Upper lobe of right lung (tissue), 1 donor: ENCODE measurements at regions not wholly inside any gene's neighbourhood (a gene's known extent, or its start where the extent isn't known, plus 50 kb on each side); places are given as distances from the start of the nearest gene placed in this dataset.

Experiments used
- ATAC-seq: fragments of 200-7000 bp; cut with Tn5 transposase; one replicate; pipeline ENCODE4 v1.9.1; 2020; ENCODE audit warnings: mild to moderate bottlenecking, moderate library complexity
- DNase-seq: peaks from one replicate; pipeline ENCODE4 v3.0.0-alpha.2; 2020
- H3K27ac ChIP-seq: fragments of 200-600 bp; one replicate; pipeline ENCODE4 v1.8.0; 2022
- H3K27me3 ChIP-seq: fragments of 200-600 bp; one replicate; pipeline ENCODE4 v1.8.0; 2022; ENCODE audit warnings: mild to moderate bottlenecking
- H3K36me3 ChIP-seq: fragments of 200-600 bp; one replicate; pipeline ENCODE4 v1.8.0; 2022
- H3K4me1 ChIP-seq: fragments of 200-600 bp; one replicate; pipeline ENCODE4 v1.8.0; 2022
- H3K4me3 ChIP-seq: fragments of 200-600 bp; one replicate; pipeline ENCODE4 v1.8.0; 2022; ENCODE audit warnings: mild to moderate bottlenecking
- H3K9me3 ChIP-seq: fragments of 200-600 bp; one replicate; pipeline ENCODE4 v1.8.0; 2022
- CTCF ChIP-seq: fragments of 200-600 bp; IDR thresholded peaks from one replicate; pipeline ENCODE4 v1.8.0; 2022; ENCODE audit warnings: antibody characterized with exemption
- intact Hi-C: fragments of 100-400 bp; cut with DNase I; formaldehyde crosslinking; loops from one replicate; pipeline ENCODE4 v1.11.0; 2022
- donor health status: DM: no; HTN: yes; CAD: no; lungs with severe emphysema.

- TF ChIP-seq CTCF, result no peak
- intact Hi-C loops, result no loop called here
- no peaks in the 10 kb centered on the region for H3K36me3 ChIP-seq
- DNase-seq (no peak), ATAC-seq (no peak)
- H3K27me3 ChIP-seq, result no peaks in the 10 kb centered on the region
- no peaks in the 10 kb centered on the region for H3K9me3 ChIP-seq
- H3K4me3 ChIP-seq, result no peak overlapping the region
- no peak overlapping the region for H3K27ac ChIP-seq
- H3K4me1 ChIP-seq, result no peaks in the 10 kb centered on the region
These were observed 902.3 kb upstream of the CITED2 start for GRCh38 chr6:140276719-140277118.

- intact Hi-C loops, result no loop called here
- DNase-seq (no peak), ATAC-seq (no peak)
- Histone ChIP-seq H3K27me3 (no peaks in the 10 kb centered on the region), H3K4me1 (no peaks in the 10 kb centered on the region), H3K36me3 (no peaks in the 10 kb centered on the region), H3K27ac (no peak overlapping the region), H3K4me3 (no peak overlapping the region), H3K9me3 (no peaks in the 10 kb centered on the region)
- no peak for TF ChIP-seq CTCF
These were observed 901.7 kb upstream of the CITED2 start for GRCh38 chr6:140276133-140276532.

GRCh38 chr6:140275725-140276124, 901.3 kb upstream of the CITED2 start:
- no peak for DNase-seq
- no peaks in the 10 kb centered on the region for H3K9me3 ChIP-seq
- ATAC-seq, result no peak
- H3K4me3 ChIP-seq, result no peak overlapping the region
- intact Hi-C loops, result no loop called here
- no peaks in the 10 kb centered on the region for H3K27me3 ChIP-seq
- no peak overlapping the region for H3K27ac ChIP-seq
- no peaks in the 10 kb centered on the region for H3K4me1 ChIP-seq
- no peaks in the 10 kb centered on the region for H3K36me3 ChIP-seq
- TF ChIP-seq CTCF, result no peak

- ATAC-seq, result no peak
- H3K27ac ChIP-seq, result no peak overlapping the region
These were observed 900.1 kb upstream of the CITED2 start for GRCh38 chr6:140274548-140274947.

GRCh38 chr6:140271759-140272377, 897.4 kb upstream of the CITED2 start:
- intact Hi-C loops, result no loop called here
- TF ChIP-seq CTCF, result no peak
- H3K27ac ChIP-seq, result no peak overlapping the region
- ATAC-seq (no peak), DNase-seq (no peak)
- H3K36me3 ChIP-seq, result no peaks in the 10 kb centered on the region
- H3K27me3 ChIP-seq, result no peaks in the 10 kb centered on the region
- H3K4me3 ChIP-seq, result no peak overlapping the region
- H3K9me3 ChIP-seq, result no peaks in the 10 kb centered on the region
- H3K4me1 ChIP-seq, result no peaks in the 10 kb centered on the region

More at GRCh38 chr6:140274548-140274947, 900.1 kb upstream of the CITED2 start:
- no peaks in the 10 kb centered on the region for H3K27me3 ChIP-seq
- H3K4me1 ChIP-seq, result no peaks in the 10 kb centered on the region
- no peak for DNase-seq
- H3K4me3 ChIP-seq, result no peak overlapping the region
- TF ChIP-seq CTCF, result no peak
- intact Hi-C loops, result no loop called here
- no peaks in the 10 kb centered on the region for H3K9me3 ChIP-seq
- no peaks in the 10 kb centered on the region for H3K36me3 ChIP-seq
